ENCODE measurements at regions not wholly inside any gene's neighbourhood (a gene's known extent, or its start where the extent isn't known, plus 50 kb on each side); places are given as distances from the start of the nearest gene placed in this dataset.
"Not testable (repeated sequence)": the region's sequence is repeated elsewhere in the genome, so short reads cannot be mapped to it uniquely, and the experiment has no call there.

DNA sequence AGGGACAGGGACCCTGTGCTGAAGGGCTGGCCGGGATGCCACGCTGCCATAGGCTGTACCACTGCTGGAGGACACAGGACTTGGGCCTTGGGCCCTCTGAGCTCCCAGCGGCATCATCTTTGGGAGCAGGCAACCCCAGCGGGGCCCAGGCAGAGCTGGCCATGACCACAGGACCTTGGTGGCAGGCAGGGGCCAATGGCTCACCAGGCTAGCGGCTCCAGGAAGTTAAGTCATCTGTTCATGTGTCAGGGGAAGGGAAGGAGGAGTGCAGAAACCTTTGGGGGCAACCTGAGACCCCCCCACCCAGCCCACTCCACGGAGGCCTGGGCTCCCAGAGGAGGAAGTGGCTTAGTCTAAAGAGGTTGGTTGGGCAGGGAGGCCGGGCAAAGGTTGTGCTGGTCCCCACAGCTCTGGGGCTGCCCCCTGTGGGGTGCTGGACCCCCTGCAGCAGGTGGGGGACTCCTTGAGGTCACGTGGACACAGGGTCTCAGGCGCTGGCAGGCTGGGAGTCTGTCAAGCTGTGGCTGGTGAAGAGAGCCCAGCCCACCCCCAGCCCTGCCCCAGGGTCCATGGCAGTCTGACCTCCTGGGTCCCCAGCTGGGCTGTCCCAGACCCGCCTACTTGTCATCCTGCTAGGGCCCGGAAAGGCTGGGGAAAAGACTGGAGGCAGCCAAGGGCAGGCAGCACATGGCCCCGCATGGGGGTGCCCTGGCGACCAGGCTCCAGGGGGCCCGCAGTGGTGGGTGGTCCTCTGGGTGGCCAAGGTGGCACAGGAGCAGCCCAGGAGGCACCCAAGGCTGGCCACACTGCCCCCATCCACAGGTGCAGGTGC is 184.3 kb downstream of the IGLL1 start:
- ChIA-PET POLR2A (no interaction called here), CTCF (interaction anchor here (2.0 kb wide), 1 partner anchor 10 kb away, joined by 5 read pairs; no protein-coding TSS in a partner anchor)
- TF ChIP-seq, protein P1, sequence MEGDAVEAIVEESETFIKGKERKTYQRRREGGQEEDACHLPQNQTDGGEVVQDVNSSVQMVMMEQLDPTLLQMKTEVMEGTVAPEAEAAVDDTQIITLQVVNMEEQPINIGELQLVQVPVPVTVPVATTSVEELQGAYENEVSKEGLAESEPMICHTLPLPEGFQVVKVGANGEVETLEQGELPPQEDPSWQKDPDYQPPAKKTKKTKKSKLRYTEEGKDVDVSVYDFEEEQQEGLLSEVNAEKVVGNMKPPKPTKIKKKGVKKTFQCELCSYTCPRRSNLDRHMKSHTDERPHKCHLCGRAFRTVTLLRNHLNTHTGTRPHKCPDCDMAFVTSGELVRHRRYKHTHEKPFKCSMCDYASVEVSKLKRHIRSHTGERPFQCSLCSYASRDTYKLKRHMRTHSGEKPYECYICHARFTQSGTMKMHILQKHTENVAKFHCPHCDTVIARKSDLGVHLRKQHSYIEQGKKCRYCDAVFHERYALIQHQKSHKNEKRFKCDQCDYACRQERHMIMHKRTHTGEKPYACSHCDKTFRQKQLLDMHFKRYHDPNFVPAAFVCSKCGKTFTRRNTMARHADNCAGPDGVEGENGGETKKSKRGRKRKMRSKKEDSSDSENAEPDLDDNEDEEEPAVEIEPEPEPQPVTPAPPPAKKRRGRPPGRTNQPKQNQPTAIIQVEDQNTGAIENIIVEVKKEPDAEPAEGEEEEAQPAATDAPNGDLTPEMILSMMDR (IDR thresholded peaks at IDR 0.05; ENCODE audit: control extremely low read depth, extremely low read depth, low read depth, missing control alignments), result no peak
- DNase-seq (ENCODE audit: extremely low spot score), result no peak

DNA sequence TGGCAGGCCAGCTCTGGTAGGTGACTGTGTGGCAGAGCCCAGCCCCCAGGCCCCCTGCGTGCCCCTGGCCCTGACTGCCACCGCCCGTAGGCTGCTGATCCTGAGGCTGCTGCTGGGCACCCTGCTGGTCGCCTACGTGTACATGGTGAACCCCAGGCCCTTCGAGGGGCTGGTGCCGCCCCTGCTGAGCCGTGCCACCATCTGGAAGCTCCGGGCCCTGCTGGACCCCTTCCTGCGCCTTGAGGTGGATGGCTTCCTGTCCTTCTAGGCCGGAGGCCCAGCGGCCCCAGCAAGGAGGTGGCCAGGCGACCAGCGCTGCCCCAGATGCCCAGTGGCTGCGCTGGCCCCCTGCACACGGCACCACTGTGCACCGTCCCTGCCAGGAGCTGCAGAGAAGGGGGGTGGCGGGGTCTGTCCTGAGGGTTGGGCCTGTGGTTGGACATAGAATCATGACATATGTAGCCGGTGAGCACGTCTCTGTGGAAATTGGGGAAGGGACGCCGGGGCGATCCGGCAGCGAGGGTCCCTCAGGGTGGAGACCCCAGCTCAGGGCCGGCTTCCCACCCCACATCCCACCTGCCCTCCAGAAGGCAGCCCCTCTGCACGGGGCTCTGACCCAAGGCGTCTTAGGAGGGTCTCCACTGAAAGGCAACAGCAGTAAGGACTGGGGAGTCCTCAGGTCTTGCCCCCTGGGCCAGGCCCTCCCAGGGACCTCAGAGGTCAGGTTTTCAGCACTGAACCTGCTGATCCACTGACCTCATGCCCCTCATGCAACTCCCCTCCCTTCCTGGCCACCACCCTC is 185.4 kb downstream of the IGLL1 start:
- ChIA-PET CTCF (interaction anchor here (1.5 kb wide), 1 partner anchor 9 kb away, joined by 7 read pairs; no protein-coding TSS in a partner anchor), POLR2A (no interaction called here)
- no peak for DNase-seq (ENCODE audit: extremely low spot score)
- TF ChIP-seq, protein P1 (IDR thresholded peaks at IDR 0.05; ENCODE audit: control extremely low read depth, extremely low read depth, low read depth, missing control alignments), result no peak

DNA sequence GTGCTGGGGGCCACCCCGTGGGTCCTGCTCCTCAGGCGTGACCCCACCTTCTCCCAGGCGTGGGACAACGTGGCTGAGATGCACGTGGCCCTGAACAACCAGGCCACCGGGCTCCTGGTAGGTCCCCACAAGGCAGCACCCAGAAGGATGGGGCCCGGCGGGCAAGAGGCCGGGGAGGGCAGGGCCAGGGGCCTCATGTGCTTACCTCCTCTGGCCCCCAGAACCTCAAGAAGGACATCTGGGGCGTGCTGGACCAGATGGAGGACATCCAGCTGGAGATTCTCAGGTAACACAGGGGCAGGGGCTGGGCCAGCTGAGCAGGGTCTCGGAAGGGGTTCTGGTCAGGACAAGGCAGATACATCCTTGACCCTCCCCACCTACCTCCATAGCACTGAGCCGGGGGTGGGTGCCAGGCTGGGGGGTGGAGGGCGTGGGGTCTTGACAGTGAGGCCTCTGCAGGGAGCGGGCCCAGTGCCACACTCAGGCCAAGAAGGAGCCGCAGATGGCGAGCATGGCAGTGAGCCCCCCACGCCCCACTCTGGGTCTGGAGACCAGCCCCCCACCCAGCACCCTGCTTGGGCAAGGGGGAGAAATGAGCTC is 186.3 kb downstream of the IGLL1 start:
- TF ChIP-seq, protein P1 (IDR thresholded peaks at IDR 0.05; ENCODE audit: control extremely low read depth, extremely low read depth, low read depth, missing control alignments), result no peak
- ChIA-PET POLR2A (no interaction called here), CTCF (interaction anchor here (1.5 kb wide), 1 partner anchor 8 kb away, joined by 7 read pairs; no protein-coding TSS in a partner anchor)
- no peak for DNase-seq (ENCODE audit: extremely low spot score)

DNA sequence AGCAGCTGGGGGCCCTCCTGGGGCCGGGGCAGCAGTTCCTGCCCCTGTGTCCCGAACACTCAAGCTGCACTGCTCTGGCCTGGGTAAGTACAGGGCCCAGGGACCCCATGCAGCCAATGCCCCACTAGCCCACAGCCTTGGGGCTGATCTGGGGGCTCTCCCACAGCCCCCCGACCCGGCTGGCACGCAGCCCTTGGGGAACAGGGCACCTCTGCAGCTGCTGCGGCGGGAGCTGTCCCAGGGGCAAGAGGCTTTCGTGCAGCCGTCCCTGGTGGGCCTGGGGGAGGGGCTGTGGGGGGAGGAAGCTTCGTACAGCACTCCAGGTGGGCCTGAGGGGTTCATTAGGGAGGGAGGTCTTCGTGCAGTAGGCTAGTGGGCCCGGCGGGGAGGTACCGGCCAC is 186.9 kb downstream of the IGLL1 start:
- DNase-seq (ENCODE audit: extremely low spot score); POLR2A ChIA-PET; CTCF ChIA-PET: not testable (repeated sequence)

DNA sequence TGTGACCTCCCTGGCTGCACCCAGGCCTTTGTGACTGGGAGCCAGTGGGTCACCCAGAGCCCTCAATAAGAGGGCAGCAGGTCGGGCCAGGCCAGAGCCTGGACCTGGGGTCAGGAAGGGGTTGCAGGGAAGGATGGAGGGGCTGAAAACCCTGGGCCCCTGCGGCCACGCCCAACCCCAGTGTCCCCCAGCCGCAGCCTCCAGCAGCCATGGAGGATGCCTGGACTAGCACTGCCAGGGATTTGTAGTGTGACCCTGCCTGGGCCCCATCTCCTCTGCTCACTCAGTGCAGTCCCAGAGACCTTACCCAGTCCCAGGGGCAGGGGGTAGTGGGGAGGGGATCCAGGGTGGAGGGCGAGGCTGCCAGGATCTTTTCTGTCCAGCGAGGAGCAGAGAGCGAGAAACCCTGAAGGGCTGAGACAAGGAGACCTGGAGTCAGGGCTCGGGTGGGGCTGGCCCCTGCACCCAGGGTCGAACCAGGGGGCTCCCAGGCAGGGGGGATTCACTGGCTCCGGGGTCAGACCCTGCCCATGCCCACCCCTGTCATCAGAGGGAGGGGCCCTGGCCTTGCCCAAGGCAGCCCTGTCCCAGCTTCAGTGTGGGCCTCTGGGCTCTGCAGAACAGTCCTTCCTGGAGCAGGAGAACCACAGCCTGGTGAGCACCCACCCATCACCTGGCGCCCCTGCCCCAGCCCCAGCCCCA is 187.5 kb downstream of the IGLL1 start:
- no peak for DNase-seq (ENCODE audit: extremely low spot score)
- TF ChIP-seq, protein P1 (IDR thresholded peaks at IDR 0.05; ENCODE audit: control extremely low read depth, extremely low read depth, low read depth, missing control alignments), result no peak
- ChIA-PET CTCF (interaction anchor here (1.1 kb wide), 1 partner anchor 16 kb away, joined by 4 read pairs; no protein-coding TSS in a partner anchor), POLR2A (no interaction called here)

DNA sequence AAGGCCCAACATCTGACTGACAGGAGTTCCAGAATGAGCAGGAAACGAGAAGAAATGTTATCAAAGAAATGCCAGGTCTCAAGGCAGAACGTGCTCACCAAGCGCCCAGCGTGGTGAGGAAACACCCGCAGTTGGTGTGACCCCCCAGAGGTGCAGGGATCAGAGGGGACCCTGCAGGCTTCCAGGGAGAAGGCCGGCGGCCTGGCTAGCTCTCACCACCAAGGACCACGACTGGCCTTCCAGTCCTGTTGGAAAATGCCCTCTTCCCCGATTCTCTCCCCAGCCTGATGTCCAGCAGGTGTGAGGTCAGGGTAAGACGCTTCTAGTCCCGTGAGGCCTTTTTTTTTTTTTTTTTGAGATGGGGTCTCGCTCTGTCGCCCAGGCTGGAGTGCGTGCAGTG is 189.1 kb downstream of the IGLL1 start:
- TF ChIP-seq, protein P1 (IDR thresholded peaks at IDR 0.05; ENCODE audit: control extremely low read depth, extremely low read depth, low read depth, missing control alignments), result no peak
- POLR2A ChIA-PET, result no interaction called here
- DNase-seq (ENCODE audit: extremely low spot score), result no peak
- CTCF ChIA-PET, result interaction anchor here (1.1 kb wide), 1 partner anchor 14 kb away, joined by 4 read pairs; no protein-coding TSS in a partner anchor

All from GM10248 (cell line).